ENCODE measurements at regions not wholly inside any gene's neighbourhood (a gene's known extent, or its start where the extent isn't known, plus 50 kb on each side); places are given as distances from the start of the nearest gene placed in this dataset.

- ChIA-PET CTCF (no interaction called here), POLR2A (no interaction called here)
- no peak overlapping the region for H3K4me3 ChIP-seq (ENCODE audit: low read depth in 2 of 2, low read length in 1 of 2)
- no peaks in the 10 kb centered on the region for H4K20me1 ChIP-seq (ENCODE audit: insufficient read depth)
- no peak overlapping the region for H3K27ac ChIP-seq (ENCODE audit: low read depth in 2 of 2, low read length in 1 of 2)
- H3K27me3 ChIP-seq (ENCODE audit: insufficient read depth), result no peaks in the 10 kb centered on the region
- no peak overlapping the region for H3K4me2 ChIP-seq
- 4% methylated on average over 2 of the region's 2 CpGs for WGBS (ENCODE audit: low lambda C conversion rate)
- no peaks in the 10 kb centered on the region for H3K9me2 ChIP-seq
- TF ChIP-seq, protein P1, sequence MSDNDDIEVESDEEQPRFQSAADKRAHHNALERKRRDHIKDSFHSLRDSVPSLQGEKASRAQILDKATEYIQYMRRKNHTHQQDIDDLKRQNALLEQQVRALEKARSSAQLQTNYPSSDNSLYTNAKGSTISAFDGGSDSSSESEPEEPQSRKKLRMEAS (IDR thresholded peaks at IDR 0.05; ENCODE audit: low read depth), result no peak
- no peak for TF ChIP-seq SMC3 (IDR thresholded peaks at IDR 0.05; ENCODE audit: low read depth, low read length)
- no peak for TF ChIP-seq GABPA (IDR thresholded peaks at IDR 0.05; ENCODE audit: low read depth)
- TF ChIP-seq TAF1 (IDR thresholded peaks at IDR 0.05; ENCODE audit: borderline replicate concordance, low read depth, low read length), result no peak
- TF ChIP-seq RFX5 (IDR thresholded peaks at IDR 0.05; ENCODE audit: low read length), result no peak
- no peak for TF ChIP-seq GATA2 (CRISPR knock-in tag; IDR thresholded peaks at IDR 0.05)
- TF ChIP-seq MEF2A (IDR thresholded peaks at IDR 0.05; ENCODE audit: borderline replicate concordance, low read depth), result no peak
- TF ChIP-seq SIN3A (IDR thresholded peaks at IDR 0.05; ENCODE audit: borderline replicate concordance, low read depth, low read length), result no peak
- TF ChIP-seq EP300 (IDR thresholded peaks at IDR 0.05; ENCODE audit: borderline replicate concordance in 1 of 2, low read depth in 1 of 2, low read length in 1 of 2), result no peak
- TF ChIP-seq POLR2AphosphoS5 (IDR thresholded peaks at IDR 0.05; ENCODE audit: low read depth, low read length), result no peak
- TF ChIP-seq ELF1 (IDR thresholded peaks at IDR 0.05), result no peak
- TF ChIP-seq USF2 (IDR thresholded peaks at IDR 0.05; ENCODE audit: borderline replicate concordance, low read depth, low read length), result no peak
- TF ChIP-seq NFIC (IDR thresholded peaks at IDR 0.05; ENCODE audit: borderline replicate concordance), result no peak
- TF ChIP-seq FOXJ3 (CRISPR knock-in tag; IDR thresholded peaks at IDR 0.05), result no peak
- TF ChIP-seq, protein P2, sequence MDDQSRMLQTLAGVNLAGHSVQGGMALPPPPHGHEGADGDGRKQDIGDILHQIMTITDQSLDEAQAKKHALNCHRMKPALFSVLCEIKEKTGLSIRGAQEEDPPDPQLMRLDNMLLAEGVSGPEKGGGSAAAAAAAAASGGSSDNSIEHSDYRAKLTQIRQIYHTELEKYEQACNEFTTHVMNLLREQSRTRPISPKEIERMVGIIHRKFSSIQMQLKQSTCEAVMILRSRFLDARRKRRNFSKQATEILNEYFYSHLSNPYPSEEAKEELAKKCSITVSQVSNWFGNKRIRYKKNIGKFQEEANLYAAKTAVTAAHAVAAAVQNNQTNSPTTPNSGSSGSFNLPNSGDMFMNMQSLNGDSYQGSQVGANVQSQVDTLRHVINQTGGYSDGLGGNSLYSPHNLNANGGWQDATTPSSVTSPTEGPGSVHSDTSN (IDR thresholded peaks at IDR 0.05), result no peak
- no peak for TF ChIP-seq CHD2 (IDR thresholded peaks at IDR 0.05; ENCODE audit: low read length, partially characterized antibody)
- TF ChIP-seq TCF12 (IDR thresholded peaks at IDR 0.05), result no peak
- TF ChIP-seq, protein P3, sequence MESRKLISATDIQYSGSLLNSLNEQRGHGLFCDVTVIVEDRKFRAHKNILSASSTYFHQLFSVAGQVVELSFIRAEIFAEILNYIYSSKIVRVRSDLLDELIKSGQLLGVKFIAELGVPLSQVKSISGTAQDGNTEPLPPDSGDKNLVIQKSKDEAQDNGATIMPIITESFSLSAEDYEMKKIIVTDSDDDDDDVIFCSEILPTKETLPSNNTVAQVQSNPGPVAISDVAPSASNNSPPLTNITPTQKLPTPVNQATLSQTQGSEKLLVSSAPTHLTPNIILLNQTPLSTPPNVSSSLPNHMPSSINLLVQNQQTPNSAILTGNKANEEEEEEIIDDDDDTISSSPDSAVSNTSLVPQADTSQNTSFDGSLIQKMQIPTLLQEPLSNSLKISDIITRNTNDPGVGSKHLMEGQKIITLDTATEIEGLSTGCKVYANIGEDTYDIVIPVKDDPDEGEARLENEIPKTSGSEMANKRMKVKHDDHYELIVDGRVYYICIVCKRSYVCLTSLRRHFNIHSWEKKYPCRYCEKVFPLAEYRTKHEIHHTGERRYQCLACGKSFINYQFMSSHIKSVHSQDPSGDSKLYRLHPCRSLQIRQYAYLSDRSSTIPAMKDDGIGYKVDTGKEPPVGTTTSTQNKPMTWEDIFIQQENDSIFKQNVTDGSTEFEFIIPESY (IDR thresholded peaks at IDR 0.05; ENCODE audit: borderline replicate concordance, low read depth), result no peak
- TF ChIP-seq RXRA (IDR thresholded peaks at IDR 0.05; ENCODE audit: borderline replicate concordance, low read depth), result no peak
- no peak overlapping the region for H2AFZ ChIP-seq (ENCODE audit: low read depth)
- no peak for DNase-seq
- H3K9me3 ChIP-seq, result no peaks in the 10 kb centered on the region
- H3K36me3 ChIP-seq (replicated peaks in 1 of 2; ENCODE audit: control insufficient read depth in 1 of 2, insufficient read depth in 2 of 2, low read length in 1 of 2), result no peaks in the 10 kb centered on the region
- no peak overlapping the region for H3K9ac ChIP-seq
- H3F3A ChIP-seq (replicated peaks; ENCODE audit: insufficient read depth), result no peaks in the 10 kb centered on the region
- no peaks in the 10 kb centered on the region for H3K4me1 ChIP-seq (ENCODE audit: control insufficient read depth in 1 of 2, insufficient read depth in 2 of 2, low read depth in 1 of 2, low read length in 1 of 2)
- H3K79me2 ChIP-seq (ENCODE audit: insufficient read depth), result no peaks in the 10 kb centered on the region
Observed at GRCh38 chr13:22012686-22013085, 341.8 kb downstream of the FGF9 start.

Data from SK-N-SH (cell line).